ENCODE measurements at regions not wholly inside any gene's neighbourhood (a gene's known extent, or its start where the extent isn't known, plus 50 kb on each side); places are given as distances from the start of the nearest gene placed in this dataset.
"Not testable (repeated sequence)": the region's sequence is repeated elsewhere in the genome, so short reads cannot be mapped to it uniquely, and the experiment has no call there.

- H3K9me3 Mint-ChIP-seq (ENCODE audit: insufficient read depth) = peaks cover 2% of the 10 kb centered on the region
- no peak overlapping the region for H3K4me2 ChIP-seq (replicated peaks; ENCODE audit: low read depth, low read length, poor library complexity, severe bottlenecking)
- H3K4me3 Mint-ChIP-seq = no peak overlapping the region
- TF ChIP-seq CTCF (IDR thresholded peaks at IDR 0.05) (no peak), EZH2 (IDR thresholded peaks at IDR 0.05; ENCODE audit: borderline replicate concordance, insufficient read depth, low read depth, low read length, poor library complexity, severe bottlenecking) (no peak)
- no peaks in the 10 kb centered on the region for H3K36me3 ChIP-seq (replicated peaks in 1 of 2; ENCODE audit: control extremely low read depth in 1 of 2, control insufficient read depth in 1 of 2, extremely low read depth in 1 of 2, insufficient read depth in 2 of 2, low read length in 1 of 2)
- no peaks in the 10 kb centered on the region for H3K4me1 ChIP-seq (ENCODE audit: control insufficient read depth in 2 of 2, insufficient read depth in 2 of 2, low read length in 2 of 2)
- H3K9ac ChIP-seq (ENCODE audit: low read length) = no peak overlapping the region
- ChIA-PET POLR2A (no interaction called here), CTCF (no interaction called here)
- ATAC-seq (ENCODE audit: low read depth) (no peak), DNase-seq (no peak)
- H3K27me3 Mint-ChIP-seq = peaks cover 3% of the 10 kb centered on the region
- H3K9me3 ChIP-seq (ENCODE audit: control extremely low read depth in 1 of 3, control insufficient read depth in 2 of 3, insufficient read depth in 1 of 3, low read length in 2 of 3) = no peaks in the 10 kb centered on the region
- no peaks in the 10 kb centered on the region for H4K20me1 ChIP-seq (ENCODE audit: control insufficient read depth, insufficient read depth, low read length, poor library complexity, severe bottlenecking)
- no peak overlapping the region for H2AFZ ChIP-seq (ENCODE audit: insufficient read depth, low read depth, low read length, poor library complexity, severe bottlenecking)
- H3K4me3 ChIP-seq (ENCODE audit: control extremely low read depth in 1 of 5, extremely low read depth in 1 of 5, insufficient read depth in 1 of 5, low read depth in 2 of 5, low read length in 4 of 5) = no peak overlapping the region
- no peaks in the 10 kb centered on the region for H3K4me1 Mint-ChIP-seq
- WGBS (ENCODE audit: insufficient coverage) = no CpG with 5 or more reads among the region's 3 CpGs
- intact Hi-C loops (cut with micrococcal nuclease) = no loop called here
- no peak overlapping the region for H3K27ac ChIP-seq (ENCODE audit: low read length in 2 of 2)
- no peaks in the 10 kb centered on the region for H3K79me2 ChIP-seq (ENCODE audit: control insufficient read depth, insufficient read depth, low read length)
- no peaks in the 10 kb centered on the region for H3K27me3 ChIP-seq (replicated peaks in 1 of 4; ENCODE audit: control extremely low read depth in 1 of 4, control insufficient read depth in 3 of 4, insufficient read depth in 4 of 4, low read length in 3 of 4)
- H3K27ac Mint-ChIP-seq = no peak overlapping the region
These were observed 66.9 kb upstream of the ARSJ start for GRCh38 chr4:114046331-114046730.

- H3K27ac ChIP-seq (ENCODE audit: low read length in 2 of 2); ATAC-seq (ENCODE audit: low read depth); H3K27me3 Mint-ChIP-seq; H3K4me3 ChIP-seq (ENCODE audit: control extremely low read depth in 1 of 5, extremely low read depth in 1 of 5, insufficient read depth in 1 of 5, low read depth in 2 of 5, low read length in 4 of 5); H3K79me2 ChIP-seq (ENCODE audit: control insufficient read depth, insufficient read depth, low read length); intact Hi-C loops (cut with micrococcal nuclease); CTCF ChIA-PET; H3K9ac ChIP-seq (ENCODE audit: low read length); H3K4me3 Mint-ChIP-seq; H3K9me3 ChIP-seq (ENCODE audit: control extremely low read depth in 1 of 3, control insufficient read depth in 2 of 3, insufficient read depth in 1 of 3, low read length in 2 of 3); H4K20me1 ChIP-seq (ENCODE audit: control insufficient read depth, insufficient read depth, low read length, poor library complexity, severe bottlenecking); H3K36me3 ChIP-seq (replicated peaks in 1 of 2; ENCODE audit: control extremely low read depth in 1 of 2, control insufficient read depth in 1 of 2, extremely low read depth in 1 of 2, insufficient read depth in 2 of 2, low read length in 1 of 2); H3K4me1 Mint-ChIP-seq; H3K4me1 ChIP-seq (ENCODE audit: control insufficient read depth in 2 of 2, insufficient read depth in 2 of 2, low read length in 2 of 2); H3K27ac Mint-ChIP-seq; H3K4me2 ChIP-seq (replicated peaks; ENCODE audit: low read depth, low read length, poor library complexity, severe bottlenecking); DNase-seq; H3K9me3 Mint-ChIP-seq (ENCODE audit: insufficient read depth); H3K27me3 ChIP-seq (replicated peaks in 1 of 4; ENCODE audit: control extremely low read depth in 1 of 4, control insufficient read depth in 3 of 4, insufficient read depth in 4 of 4, low read length in 3 of 4); POLR2A ChIA-PET; H2AFZ ChIP-seq (ENCODE audit: insufficient read depth, low read depth, low read length, poor library complexity, severe bottlenecking): not testable (repeated sequence)
- WGBS (ENCODE audit: insufficient coverage) = 85% methylated on average over 1 of the region's 3 CpGs
These were observed 68.7 kb upstream of the ARSJ start for GRCh38 chr4:114048154-114048553.
